Renal pelvis (tissue), 1 donor: ENCODE measurements at regions not wholly inside any gene's neighbourhood (a gene's known extent, or its start where the extent isn't known, plus 50 kb on each side); places are given as distances from the start of the nearest gene placed in this dataset.

ENCODE experiments used
- DNase-seq: peaks from one replicate; pipeline ENCODE4 v3.0.0-alpha.2; 2013

DNA sequence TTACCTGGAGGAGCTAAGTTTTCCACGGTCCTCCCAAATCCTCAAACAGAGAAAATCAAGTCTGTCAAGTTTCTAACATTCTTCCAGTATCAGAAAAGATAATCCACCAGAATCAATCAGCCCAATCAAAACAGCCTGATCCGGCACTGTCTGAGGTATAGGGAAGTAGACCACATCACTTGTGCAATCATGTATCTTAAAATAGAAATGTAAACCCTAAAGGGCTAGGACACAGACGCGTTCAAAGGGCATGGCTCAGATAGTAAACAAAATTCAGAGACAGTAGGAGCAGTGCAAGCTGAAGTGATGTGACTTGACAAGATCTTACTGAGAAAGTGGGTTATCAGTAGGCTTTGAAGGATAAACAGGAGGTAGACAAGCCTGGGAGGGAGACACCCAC, 252.4 kb upstream of the DAPK1 start:
- no peak for DNase-seq

GRCh38 chr9:87247097-87247496, 250.6 kb upstream of the DAPK1 start:
- no peak for DNase-seq

DNA sequence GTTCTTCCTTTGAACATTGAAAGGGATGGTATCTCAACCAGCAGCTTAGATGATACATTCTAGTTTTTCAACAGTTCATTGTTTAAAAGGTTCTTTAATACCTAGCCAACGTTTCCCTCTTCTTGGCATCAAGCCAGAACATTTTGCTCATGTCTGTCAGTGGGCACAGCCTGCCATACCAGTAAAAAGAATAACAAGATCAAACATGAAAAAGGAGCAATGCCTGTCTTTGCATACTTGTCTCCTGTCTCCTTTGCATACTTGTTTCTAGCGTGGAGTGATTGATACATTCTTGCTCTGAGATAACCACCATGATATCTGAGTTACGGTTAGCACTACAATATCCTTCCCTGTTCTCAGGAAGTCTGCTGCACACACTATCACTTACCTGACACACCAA, 248.6 kb upstream of the DAPK1 start:
- DNase-seq = no peak

GRCh38 chr9:87250205-87250604, 247.5 kb upstream of the DAPK1 start:
- DNase-seq = no peak

GRCh38 chr9:87255431-87256155, 242.1 kb upstream of the DAPK1 start:
- DNase-seq = no peak

- DNase-seq = no peak
These were observed 240.7 kb upstream of the DAPK1 start for GRCh38 chr9:87256973-87257372.

DNA sequence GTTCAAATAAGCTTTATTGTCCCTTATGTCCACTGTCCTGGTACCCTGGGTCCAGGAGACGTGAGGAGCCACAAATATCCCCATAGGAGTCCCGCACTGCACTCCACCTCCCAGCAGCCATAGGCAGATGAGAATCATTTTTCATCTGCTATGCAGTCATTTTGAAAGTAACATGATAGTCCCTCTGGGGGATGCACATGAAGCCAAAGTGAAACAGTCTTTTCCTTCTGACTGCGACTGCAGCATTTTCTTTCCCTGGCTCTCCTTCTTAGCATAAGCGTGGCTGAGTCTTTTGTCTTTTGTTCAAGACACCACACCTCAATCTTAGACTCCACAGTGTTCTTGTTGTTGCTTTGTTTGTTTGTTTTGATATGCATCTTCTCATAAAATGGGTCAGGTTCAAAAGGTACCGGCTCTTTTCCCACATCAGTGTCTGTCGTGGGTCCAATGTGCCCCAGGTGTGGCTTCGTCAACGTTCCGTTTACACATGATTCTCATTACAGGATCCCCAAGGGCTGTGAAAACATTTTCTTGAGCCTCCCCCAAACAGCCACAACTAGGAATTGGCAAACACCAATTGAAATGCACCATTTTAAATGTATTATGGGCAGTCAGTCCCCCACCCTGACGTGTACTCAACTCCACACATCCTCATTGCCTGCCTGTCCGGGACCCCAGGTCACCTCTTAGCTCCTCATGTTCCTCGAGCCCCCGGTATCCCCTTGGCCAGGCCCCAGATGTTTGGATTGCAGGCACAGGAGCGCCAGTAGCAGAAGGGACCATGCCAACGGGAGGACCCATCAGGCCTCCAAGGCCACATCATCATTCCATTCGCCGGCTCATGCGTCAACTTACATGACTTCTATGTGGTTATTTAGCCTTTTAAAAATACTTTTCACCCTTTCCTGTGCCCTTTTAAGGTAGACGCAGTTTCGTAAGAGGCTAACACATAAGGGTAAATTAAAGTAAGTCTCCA, 237.8 kb upstream of the DAPK1 start:
- peak; percentile 35 for DNase-seq

DNA sequence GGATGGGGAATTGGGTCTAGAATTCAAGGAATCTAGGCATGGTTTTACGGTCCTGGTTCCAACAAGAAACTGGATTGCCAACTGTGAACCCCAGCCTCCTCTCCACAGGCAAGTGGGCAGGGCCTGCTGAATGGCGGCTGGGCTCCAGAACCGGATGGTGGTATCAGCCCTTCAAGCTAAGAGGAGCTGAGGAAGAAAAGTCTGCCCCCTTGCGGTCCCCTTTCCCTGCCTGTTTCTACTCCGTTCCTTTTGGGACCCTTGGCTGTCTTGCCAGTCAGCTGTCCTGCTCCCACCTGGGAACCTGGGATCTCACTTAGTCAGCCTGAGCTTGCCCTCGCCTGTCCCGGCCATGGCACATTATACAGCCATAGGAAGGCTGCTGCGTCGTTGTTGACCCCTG, 234.4 kb upstream of the DAPK1 start:
- no peak for DNase-seq

GRCh38 chr9:87266697-87267096, 231.0 kb upstream of the DAPK1 start:
- no peak for DNase-seq

DNA sequence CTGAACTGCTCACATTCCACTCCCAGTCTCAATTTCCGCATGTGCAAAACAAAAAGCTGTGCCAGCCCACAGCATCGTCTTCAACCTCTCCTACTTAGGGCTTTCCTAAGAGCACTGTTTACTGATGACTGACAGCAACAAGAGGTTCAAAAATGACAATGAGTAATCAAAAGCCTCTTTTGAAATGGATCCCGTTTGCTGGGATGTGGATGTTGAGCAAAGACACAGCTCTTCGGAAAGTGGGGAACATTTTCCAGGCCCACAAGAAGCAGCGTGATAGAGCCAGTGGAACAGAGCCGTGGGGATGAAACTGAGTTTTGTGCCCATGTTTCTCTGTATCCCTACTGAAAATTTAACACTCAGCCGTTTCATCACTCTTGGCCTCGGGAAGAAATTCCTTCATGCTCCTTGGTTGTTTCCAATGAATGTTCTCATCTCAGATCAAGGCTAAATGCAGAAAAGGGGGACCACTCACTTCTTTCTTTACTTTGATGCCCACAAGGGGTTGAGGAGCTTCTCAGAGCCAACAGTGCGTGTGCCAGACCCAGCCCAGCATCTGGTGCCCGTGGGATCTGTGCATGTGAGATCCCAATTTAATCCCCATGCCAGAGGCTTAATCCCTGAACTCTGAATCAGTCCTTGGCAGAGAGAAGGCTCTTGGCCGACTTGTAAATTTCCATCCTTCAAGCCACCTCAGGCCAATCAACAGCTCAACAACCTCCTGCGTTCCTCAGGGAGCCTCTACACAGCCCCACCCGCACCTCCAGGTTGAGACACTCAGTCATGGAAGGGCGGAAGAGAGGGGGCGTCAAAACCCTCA, 230.2 kb upstream of the DAPK1 start:
- no peak for DNase-seq

DNA sequence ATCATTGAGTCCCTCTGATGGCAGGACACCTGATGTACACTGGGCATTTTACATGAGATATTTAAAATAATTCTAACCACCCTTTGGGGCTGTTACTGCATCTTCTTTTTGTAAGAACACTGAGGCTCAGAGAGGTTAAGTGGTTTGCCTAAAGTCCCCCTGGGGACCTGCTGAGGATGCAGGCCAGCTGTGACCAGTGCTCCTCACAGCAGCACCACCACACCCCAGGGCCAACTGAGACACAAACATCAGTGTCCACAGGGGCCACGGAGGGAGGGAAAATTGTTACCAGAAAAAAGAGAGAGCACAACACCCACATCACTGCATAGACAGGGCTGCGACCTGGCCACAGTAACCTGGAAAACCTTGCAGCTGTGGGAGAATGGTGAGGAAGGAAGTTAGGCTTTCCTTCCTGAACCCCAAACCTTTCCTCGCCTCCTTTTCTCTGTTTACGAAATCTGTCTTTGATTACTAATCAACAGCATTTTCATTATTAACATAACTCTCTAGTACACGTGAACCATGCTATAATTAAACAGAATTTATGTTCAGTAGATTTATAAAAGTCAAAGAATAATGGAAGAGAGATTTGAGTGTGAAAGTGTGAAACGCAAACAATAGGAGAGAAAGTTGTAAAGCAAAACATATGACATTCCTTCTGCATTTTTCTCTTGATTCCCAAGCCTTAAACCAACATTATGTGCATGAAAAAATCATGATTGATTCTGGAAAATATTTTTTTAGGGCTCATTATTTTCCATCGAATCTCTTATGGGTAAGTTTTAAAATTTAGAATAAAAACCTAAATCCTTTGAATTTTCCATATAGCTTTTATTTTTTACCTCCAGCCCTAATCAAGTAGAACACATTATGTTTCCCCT, 228.1 kb upstream of the DAPK1 start:
- no peak for DNase-seq

DNA sequence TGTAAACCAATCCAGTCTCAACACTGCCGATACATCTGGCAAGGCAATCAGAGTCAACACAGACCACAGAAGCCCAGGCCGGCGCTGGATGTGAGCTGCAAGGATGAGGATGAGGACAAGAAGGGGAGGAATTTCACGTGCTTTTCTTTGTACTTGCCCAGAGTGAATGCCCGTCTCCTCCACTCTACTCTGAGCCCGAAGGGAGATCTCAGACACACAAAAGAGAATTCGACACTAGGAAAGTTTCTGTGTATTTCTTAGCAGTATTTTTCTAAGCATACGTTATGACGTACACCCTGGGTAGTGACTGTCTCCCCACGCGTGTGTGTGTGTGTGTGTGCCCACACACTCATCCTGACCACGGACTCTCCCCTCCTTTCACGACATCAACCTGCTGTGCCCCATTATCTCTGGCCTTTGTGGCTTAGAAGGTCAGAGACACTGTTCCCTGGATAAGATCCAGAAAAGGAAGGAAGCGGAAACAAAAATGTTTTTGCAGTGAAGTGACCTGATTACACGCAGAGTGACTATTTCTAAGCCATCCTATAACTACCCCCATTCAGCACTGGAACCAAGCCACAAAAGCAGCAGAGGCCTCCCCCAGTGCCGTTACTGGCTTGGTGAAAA, 227.3 kb upstream of the DAPK1 start:
- peak; percentile 21 for DNase-seq

DNA sequence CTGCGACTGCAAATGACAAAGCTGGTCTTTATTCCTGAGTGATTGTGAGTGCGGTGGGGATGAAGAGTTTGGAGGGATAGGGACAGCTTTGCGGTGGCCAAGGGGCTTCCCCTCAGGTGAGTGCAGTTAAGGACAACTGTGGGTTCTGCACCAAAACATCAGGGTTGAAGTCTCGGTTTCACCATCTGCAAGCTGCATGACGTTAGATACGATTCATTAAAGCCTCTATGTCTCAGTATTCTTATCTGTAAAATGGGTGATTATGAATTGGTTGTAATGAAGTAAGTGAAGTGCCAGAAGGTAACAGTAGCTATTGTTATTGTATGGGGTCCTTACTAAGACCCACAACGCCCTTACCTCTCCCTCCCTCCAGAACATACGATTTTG, 226.8 kb upstream of the DAPK1 start:
- DNase-seq = no peak

DNA sequence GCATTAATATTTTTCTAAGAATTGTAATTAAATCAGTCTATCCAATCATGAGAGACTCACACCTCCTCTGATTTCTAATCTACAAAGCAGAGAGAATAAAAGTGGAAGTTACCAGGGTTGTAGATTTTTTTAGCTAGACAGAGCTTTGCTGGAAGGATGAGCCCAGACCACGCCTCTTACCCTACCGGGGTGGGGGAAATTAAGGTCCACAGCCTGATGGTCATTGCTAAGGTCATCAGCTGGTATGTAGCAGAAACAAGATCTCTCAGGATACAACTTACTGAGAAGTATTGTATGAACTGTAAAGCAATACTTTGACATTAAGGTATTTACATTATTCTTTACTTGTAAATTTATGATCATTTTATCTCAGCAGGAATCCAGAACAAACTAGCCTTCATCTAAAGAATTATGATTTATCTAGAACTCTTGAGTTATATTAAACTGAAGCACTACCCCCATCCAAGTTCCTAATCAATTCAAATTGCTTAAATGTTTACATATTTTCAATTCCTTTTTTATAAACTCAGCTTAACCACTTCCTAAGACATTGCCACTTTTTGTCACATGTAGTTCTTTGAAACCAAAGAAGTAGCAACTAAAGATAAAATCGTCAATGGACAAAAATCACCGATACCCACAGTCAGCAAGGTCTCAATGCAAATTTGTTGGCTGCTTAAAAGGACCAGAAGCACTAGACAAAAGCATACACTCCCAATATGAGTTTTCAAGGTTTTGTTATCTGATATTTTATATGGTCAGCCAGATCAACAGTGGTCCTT, 225.8 kb upstream of the DAPK1 start:
- DNase-seq = no peak

DNA sequence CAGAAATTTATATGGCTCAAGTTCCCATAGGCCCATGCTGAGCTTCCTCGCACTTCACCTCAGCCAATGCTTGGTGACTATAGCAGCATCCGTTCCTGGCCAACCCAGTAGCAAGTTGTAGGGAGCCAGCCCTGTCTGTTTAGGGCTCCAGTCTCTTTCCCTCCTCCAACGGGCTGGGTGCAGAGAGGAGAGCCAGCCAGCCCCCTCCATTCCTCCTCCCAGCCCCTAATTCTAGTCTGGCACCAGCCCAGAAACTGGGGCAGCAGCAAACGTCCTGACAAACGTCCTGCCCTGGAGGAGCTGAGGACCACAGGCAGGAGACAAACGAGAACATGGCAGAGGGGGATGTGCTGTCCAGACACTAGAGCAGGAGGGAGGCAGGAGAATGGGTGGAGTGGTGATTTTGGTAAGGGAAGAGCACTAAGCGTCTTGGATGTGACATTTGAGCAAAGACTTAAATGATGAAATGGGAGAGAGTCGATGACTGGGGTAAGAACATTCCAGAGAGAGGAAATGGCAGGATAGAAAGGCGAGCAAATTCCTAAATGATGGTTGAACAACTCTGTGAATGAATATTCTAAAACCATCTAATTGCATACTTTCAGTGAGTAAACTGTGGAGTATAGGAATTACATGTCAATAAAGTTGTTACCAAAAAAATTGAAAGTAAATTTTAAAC, 222.5 kb upstream of the DAPK1 start:
- DNase-seq = no peak

GRCh38 chr9:87276327-87276841, 221.3 kb upstream of the DAPK1 start:
- DNase-seq = no peak

DNA sequence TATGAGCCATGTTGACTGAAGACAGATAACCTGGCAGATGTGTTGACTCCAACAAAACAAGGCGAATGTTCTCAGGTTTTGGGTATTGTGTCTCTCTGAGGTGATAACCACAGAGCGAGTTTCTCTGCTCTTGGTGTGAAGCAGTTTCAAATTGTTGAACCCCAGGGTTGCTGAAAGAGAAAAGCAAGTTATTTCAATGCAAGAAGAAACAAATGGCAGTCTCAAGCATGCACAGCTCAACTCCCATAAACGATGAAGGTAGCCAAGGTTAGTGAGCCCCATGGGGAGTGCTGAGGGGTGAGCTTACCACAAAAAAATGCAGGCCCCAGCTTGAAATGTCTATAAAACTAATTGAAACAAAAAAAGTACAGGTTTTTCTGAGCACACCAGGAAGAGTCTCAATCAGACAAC, 220.8 kb upstream of the DAPK1 start:
- DNase-seq = no peak

DNA sequence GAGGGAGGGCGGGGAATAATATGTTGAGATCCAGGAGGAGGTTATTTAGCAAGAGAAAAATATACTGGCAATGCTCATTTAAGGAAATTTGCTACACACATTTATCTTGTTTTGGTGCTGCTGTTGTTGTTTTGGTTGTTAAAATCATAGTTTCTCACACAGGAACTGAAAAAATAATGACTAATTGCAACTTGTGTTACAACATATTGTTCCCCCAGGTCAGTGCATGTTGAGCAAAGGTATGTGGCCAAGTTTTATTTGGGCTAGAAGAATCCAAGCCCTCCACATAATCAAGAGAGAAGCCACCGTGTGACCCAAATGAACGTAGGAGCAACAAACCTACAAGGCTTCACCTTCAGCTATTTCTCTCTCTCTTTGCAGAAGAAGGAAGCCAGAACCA, 220.3 kb upstream of the DAPK1 start:
- DNase-seq = no peak
